Osteocyte (in vitro differentiated cells): ENCODE measurements at regions not wholly inside any gene's neighbourhood (a gene's known extent, or its start where the extent isn't known, plus 50 kb on each side); places are given as distances from the start of the nearest gene placed in this dataset.
"Not testable (repeated sequence)": the region's sequence is repeated elsewhere in the genome, so short reads cannot be mapped to it uniquely, and the experiment has no call there.

Experiments
- DNase-seq: peaks from one replicate; pipeline ENCODE4 v3.0.0; 2021; ENCODE audit warnings: mixed read lengths; ENCODE audit not compliant: unreplicated experiment; ENCODE audit errors: extremely low spot score
- H3K27ac Mint-ChIP-seq: one replicate; pipeline ENCODE4 v1.8.0; 2021; ENCODE audit warnings: mild to moderate bottlenecking, mixed read lengths; ENCODE audit not compliant: unreplicated experiment
- H3K27me3 Mint-ChIP-seq: one replicate; pipeline ENCODE4 v1.8.0; 2021; ENCODE audit warnings: mixed read lengths; ENCODE audit not compliant: unreplicated experiment
- H3K36me3 Mint-ChIP-seq: one replicate; pipeline ENCODE4 v1.8.0; 2021; ENCODE audit warnings: mixed read lengths; ENCODE audit not compliant: unreplicated experiment
- H3K4me1 Mint-ChIP-seq: one replicate; pipeline ENCODE4 v1.8.0; 2021; ENCODE audit warnings: mixed read lengths; ENCODE audit not compliant: unreplicated experiment
- H3K4me3 Mint-ChIP-seq: one replicate; pipeline ENCODE4 v1.8.0; 2021; ENCODE audit warnings: mild to moderate bottlenecking, moderate library complexity, mixed read lengths; ENCODE audit not compliant: unreplicated experiment
- H3K9me3 Mint-ChIP-seq: one replicate; pipeline ENCODE4 v1.8.0; 2021; ENCODE audit warnings: mixed read lengths; ENCODE audit not compliant: unreplicated experiment
- TF ChIP-seq, protein P1 (sequence below): fragments of 200-600 bp; sonication (generic); IDR thresholded peaks from 2 replicates; pipeline ENCODE4 v1.5.0; 2021; ENCODE audit warnings: antibody characterized with exemption, mild to moderate bottlenecking, moderate library complexity

DNA sequence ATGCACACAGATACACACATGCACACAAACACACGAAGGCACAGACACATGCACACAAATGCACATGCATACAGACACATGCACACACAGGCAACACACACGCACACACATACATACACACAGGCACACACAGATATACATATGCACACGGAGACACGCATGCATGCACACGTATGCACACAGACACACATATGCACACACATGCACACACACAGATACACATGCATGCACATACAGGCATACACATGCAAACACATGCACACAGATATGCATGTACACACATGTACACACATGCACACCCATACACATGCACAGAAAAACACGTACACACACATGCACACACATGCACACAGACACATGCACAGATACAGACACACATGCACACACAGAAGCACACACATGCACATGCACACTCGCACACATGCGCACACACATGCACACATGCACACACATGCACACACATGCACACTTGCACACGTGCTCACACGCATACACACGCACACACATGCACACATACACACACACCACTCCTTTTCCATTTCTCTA lies 70.8 kb upstream of the ALDH3B2 start:
- DNase-seq: no peak
- no peaks in the 10 kb centered on the region for H3K36me3 Mint-ChIP-seq
- H3K4me3 Mint-ChIP-seq: no peak overlapping the region
- peaks cover 39% of the 10 kb centered on the region for H3K27me3 Mint-ChIP-seq
- no peaks in the 10 kb centered on the region for H3K9me3 Mint-ChIP-seq
- TF ChIP-seq, protein P1, sequence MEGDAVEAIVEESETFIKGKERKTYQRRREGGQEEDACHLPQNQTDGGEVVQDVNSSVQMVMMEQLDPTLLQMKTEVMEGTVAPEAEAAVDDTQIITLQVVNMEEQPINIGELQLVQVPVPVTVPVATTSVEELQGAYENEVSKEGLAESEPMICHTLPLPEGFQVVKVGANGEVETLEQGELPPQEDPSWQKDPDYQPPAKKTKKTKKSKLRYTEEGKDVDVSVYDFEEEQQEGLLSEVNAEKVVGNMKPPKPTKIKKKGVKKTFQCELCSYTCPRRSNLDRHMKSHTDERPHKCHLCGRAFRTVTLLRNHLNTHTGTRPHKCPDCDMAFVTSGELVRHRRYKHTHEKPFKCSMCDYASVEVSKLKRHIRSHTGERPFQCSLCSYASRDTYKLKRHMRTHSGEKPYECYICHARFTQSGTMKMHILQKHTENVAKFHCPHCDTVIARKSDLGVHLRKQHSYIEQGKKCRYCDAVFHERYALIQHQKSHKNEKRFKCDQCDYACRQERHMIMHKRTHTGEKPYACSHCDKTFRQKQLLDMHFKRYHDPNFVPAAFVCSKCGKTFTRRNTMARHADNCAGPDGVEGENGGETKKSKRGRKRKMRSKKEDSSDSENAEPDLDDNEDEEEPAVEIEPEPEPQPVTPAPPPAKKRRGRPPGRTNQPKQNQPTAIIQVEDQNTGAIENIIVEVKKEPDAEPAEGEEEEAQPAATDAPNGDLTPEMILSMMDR: no peak
- H3K27ac Mint-ChIP-seq: no peak overlapping the region
- no peaks in the 10 kb centered on the region for H3K4me1 Mint-ChIP-seq

DNA sequence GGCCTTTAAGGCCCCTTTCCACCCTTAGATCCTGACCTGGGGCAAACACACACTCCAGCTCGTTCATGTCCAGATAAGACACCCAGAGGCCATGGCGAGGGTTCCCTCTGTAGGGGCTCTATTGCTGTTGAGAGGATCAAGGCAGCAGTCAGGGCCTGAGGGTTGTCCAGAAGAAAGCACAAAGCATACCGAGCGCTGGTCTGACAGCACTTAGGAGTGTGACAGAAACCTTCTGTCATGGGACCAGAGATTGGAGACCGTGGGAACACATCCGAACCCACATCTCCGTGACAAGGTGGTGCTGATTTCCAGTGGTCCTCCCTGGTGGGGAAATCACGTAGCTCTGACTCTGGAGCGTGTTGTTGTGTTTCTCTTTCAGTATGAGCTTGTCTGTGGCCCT lies 69.8 kb upstream of the ALDH3B2 start:
- H3K27me3 Mint-ChIP-seq: peaks cover 41% of the 10 kb centered on the region
- not testable (repeated sequence) for DNase-seq, H3K4me3 Mint-ChIP-seq, H3K4me1 Mint-ChIP-seq, H3K36me3 Mint-ChIP-seq, H3K27ac Mint-ChIP-seq, H3K9me3 Mint-ChIP-seq

DNA sequence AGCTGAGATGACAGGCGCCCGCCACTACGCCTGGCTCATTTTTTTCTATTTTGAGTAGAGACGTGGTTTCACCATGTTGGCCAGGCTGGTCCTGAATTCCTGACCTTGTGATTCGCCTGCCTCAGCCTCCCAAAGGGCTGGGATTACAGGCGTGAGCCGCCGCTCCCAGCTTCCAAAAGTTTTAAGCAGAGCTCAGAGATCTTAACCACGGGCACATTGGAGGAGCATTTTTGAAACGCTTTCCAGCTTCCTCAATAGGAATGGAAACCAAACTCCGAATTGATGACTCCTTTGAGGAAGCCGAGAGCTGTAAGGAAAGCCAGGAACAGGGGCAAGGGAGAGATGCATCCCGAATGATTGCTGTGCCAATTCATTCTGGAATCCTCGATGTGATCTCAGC lies 63.8 kb upstream of the ALDH3B2 start:
- H3K27ac Mint-ChIP-seq, H3K4me1 Mint-ChIP-seq, H3K4me3 Mint-ChIP-seq, H3K9me3 Mint-ChIP-seq, DNase-seq, H3K36me3 Mint-ChIP-seq: not testable (repeated sequence)
- peaks cover 49% of the 10 kb centered on the region for H3K27me3 Mint-ChIP-seq

GRCh38 chr11:67737562-67738080 lies 63.2 kb upstream of the ALDH3B2 start:
- H3K27me3 Mint-ChIP-seq: peaks cover 50% of the 10 kb centered on the region
- not testable (repeated sequence) for H3K4me3 Mint-ChIP-seq, H3K9me3 Mint-ChIP-seq, DNase-seq, H3K27ac Mint-ChIP-seq, H3K36me3 Mint-ChIP-seq, H3K4me1 Mint-ChIP-seq

DNA sequence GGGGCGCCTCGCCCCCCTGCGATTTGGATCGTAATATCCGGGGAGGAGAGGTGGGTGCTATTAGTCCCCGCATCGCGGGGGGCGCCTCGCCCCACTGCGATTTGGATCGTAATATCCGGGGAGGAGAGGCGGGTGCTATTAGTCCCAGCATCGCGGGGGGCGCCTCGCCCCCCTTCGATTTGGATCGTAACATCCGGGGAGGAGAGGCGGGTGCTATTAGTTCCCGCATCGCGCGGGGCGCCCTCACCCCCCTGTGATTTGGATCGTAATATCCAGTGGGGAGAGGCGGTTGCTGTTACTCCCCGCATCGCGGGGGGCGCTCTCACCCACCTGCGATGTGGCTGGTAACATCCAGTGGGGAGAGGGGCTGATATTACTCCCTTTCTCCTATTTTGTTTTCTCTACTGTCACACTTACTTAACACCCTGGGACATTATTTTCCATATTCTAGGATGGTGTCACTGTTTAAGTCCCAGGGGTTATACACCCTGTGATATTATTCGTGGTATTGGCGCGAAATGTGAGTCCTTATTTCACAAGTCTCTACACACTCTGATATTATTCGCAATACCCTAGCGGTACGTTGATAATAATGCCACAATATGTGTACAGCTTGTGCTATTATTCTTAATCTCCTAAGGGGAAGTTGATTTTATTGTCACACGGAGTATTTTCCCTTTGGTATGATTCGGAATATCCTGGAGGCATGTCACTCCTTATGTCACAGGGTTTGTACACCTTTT lies 57.8 kb upstream of the ALDH3B2 start:
- no peak overlapping the region for H3K4me3 Mint-ChIP-seq
- H3K27me3 Mint-ChIP-seq: peaks cover 23% of the 10 kb centered on the region
- no peak for DNase-seq
- H3K9me3 Mint-ChIP-seq: no peaks in the 10 kb centered on the region
- H3K36me3 Mint-ChIP-seq: no peaks in the 10 kb centered on the region
- H3K4me1 Mint-ChIP-seq: no peaks in the 10 kb centered on the region
- H3K27ac Mint-ChIP-seq: no peak overlapping the region
- TF ChIP-seq, protein P1: no peak

- Mint-ChIP-seq H3K4me3 (no peak overlapping the region), H3K36me3 (no peaks in the 10 kb centered on the region), H3K9me3 (no peaks in the 10 kb centered on the region), H3K4me1 (no peaks in the 10 kb centered on the region), H3K27me3 (peaks cover 20% of the 10 kb centered on the region), H3K27ac (no peak overlapping the region)
- DNase-seq: no peak
- TF ChIP-seq, protein P1: no peak
Measured at GRCh38 chr11:67731583-67731982, 57.2 kb upstream of the ALDH3B2 start.

DNA sequence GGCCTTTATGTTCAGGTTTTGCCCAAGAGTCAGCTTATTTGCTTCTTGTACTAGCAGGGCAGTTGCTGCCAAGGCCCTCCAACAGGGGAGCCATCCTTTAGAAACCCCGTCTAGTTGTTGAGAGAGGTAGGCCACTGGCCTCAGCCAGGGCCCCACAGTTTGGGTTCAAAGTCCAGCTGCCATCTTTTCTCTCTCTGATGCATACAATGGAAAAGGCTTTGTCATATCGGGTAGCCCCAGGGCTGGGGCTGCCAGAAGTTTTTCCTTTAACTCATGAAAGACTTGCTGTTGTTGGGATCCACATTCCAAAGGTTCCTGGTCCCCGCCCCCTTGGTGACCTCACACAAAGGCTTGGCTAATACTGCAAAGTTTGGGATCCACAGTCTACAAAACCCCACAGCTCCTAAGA lies 53.7 kb upstream of the ALDH3B2 start:
- H3K4me3 Mint-ChIP-seq, H3K27ac Mint-ChIP-seq, H3K4me1 Mint-ChIP-seq, DNase-seq, H3K9me3 Mint-ChIP-seq, H3K36me3 Mint-ChIP-seq: not testable (repeated sequence)
- peaks cover 17% of the 10 kb centered on the region for H3K27me3 Mint-ChIP-seq

GRCh38 chr11:67727066-67728040 lies 52.9 kb upstream of the ALDH3B2 start:
- not testable (repeated sequence) for H3K36me3 Mint-ChIP-seq, H3K4me3 Mint-ChIP-seq, DNase-seq, H3K27ac Mint-ChIP-seq, H3K4me1 Mint-ChIP-seq, H3K9me3 Mint-ChIP-seq
- H3K27me3 Mint-ChIP-seq: peaks cover 21% of the 10 kb centered on the region
